DND-41 (cell line): ENCODE measurements at regions not wholly inside any gene's neighbourhood (a gene's known extent, or its start where the extent isn't known, plus 50 kb on each side); places are given as distances from the start of the nearest gene placed in this dataset.

Source experiments
- CTCF ChIP-seq: IDR thresholded peaks from 2 replicates; pipeline ENCODE4 v1.5.1; 2012; ENCODE audit warnings: borderline replicate concordance, low read length, moderate library complexity, mild to moderate bottlenecking; ENCODE audit not compliant: poor library complexity, severe bottlenecking; ENCODE audit errors: extremely low read depth
- EZH2 ChIP-seq: IDR thresholded peaks from 3 replicates; pipeline ENCODE4 v1.6.1; 2012; ENCODE audit warnings: borderline replicate concordance, low read depth, mild to moderate bottlenecking, moderate library complexity, low read length, inconsistent platforms; ENCODE audit not compliant: severe bottlenecking

GRCh38 chr14:38718519-38718918 lies 384.5 kb downstream of the SEC23A start:
- TF ChIP-seq CTCF = no peak
- no peak for TF ChIP-seq EZH2
